ENCODE measurements at regions not wholly inside any gene's neighbourhood (a gene's known extent, or its start where the extent isn't known, plus 50 kb on each side); places are given as distances from the start of the nearest gene placed in this dataset.

- H3K27me3 Mint-ChIP-seq (ENCODE audit: low read depth in 3 of 3): peaks cover 5 to 10% (median 7%) of the 10 kb centered on the region in 3 donors
- H3K9me3 ChIP-seq (replicated peaks in 1 of 2; ENCODE audit: control insufficient read depth in 1 of 2, insufficient read depth in 1 of 2, low read length in 2 of 2): no peaks in the 10 kb centered on the region
- intact Hi-C loops (cut with micrococcal nuclease): no loop called here
- H3K36me3 Mint-ChIP-seq: no peaks in the 10 kb centered on the region
- no peaks in the 10 kb centered on the region for H3K27me3 ChIP-seq (ENCODE audit: control insufficient read depth in 2 of 2, insufficient read depth in 2 of 2, low read length in 2 of 2)
- H3K27ac ChIP-seq (ENCODE audit: low read depth in 1 of 2, low read length in 2 of 2): no peak overlapping the region
- peaks cover 0 to 3% (median 0%) of the 10 kb centered on the region in 7 donors for H3K9me3 Mint-ChIP-seq
- DNase-seq: no peak
- TF ChIP-seq CTCF (IDR thresholded peaks at IDR 0.05): no peak
- peaks cover 7% of the 10 kb centered on the region for H3K4me1 Mint-ChIP-seq
- no peak overlapping the region for H3K4me3 ChIP-seq (replicated peaks in 1 of 3; ENCODE audit: low read depth in 2 of 3, low read length in 3 of 3)
- no peak overlapping the region for H3K4me2 ChIP-seq (replicated peaks; ENCODE audit: extremely low read depth, low read length, poor library complexity, severe bottlenecking)
- no peak overlapping the region for H3K27ac Mint-ChIP-seq
- no peak overlapping the region for H3K9ac ChIP-seq (ENCODE audit: insufficient read depth, low read length, poor library complexity, severe bottlenecking)
- no peaks in the 10 kb centered on the region for H4K20me1 ChIP-seq (ENCODE audit: insufficient read depth, low read length)
- whole genome bisulfite sequencing (ENCODE audit: insufficient coverage): 92% methylated on average over 9 of the region's 9 CpGs
- peaks cover 0 to 5% of the 10 kb centered on the region in 2 donors for H3K4me1 ChIP-seq (ENCODE audit: control insufficient read depth in 1 of 2, insufficient read depth in 2 of 2, low read length in 2 of 2)
- no peak overlapping the region for H3K4me3 Mint-ChIP-seq
- no peak overlapping the region for H2AFZ ChIP-seq (ENCODE audit: insufficient read depth, low read depth, low read length, poor library complexity, severe bottlenecking)
- no peaks in the 10 kb centered on the region for H3K79me2 ChIP-seq (ENCODE audit: insufficient read depth, low read length)
- no peaks in the 10 kb centered on the region for H3K36me3 ChIP-seq (replicated peaks in 1 of 2; ENCODE audit: control insufficient read depth in 1 of 2, insufficient read depth in 2 of 2, low read length in 2 of 2)
These were observed 84.9 kb upstream of the DIO3 start for GRCh38 chr14:101476258-101476915.

- Histone ChIP-seq H3K4me2 (replicated peaks; ENCODE audit: extremely low read depth, low read length, poor library complexity, severe bottlenecking) (no peak overlapping the region), H3K36me3 (replicated peaks in 1 of 2; ENCODE audit: control insufficient read depth in 1 of 2, insufficient read depth in 2 of 2, low read length in 2 of 2) (no peaks in the 10 kb centered on the region)
- 77% methylated on average over 13 of the region's 14 CpGs for WGBS (ENCODE audit: insufficient coverage)
These were observed 84.3 kb upstream of the DIO3 start for GRCh38 chr14:101476916-101477553.

More at GRCh38 chr14:101476916-101477553, 84.3 kb upstream of the DIO3 start:
- H3K36me3 Mint-ChIP-seq: no peaks in the 10 kb centered on the region
- Histone ChIP-seq H3K9ac (ENCODE audit: insufficient read depth, low read length, poor library complexity, severe bottlenecking) (no peak overlapping the region), H3K27me3 (ENCODE audit: control insufficient read depth in 2 of 2, insufficient read depth in 2 of 2, low read length in 2 of 2) (no peaks in the 10 kb centered on the region), H4K20me1 (ENCODE audit: insufficient read depth, low read length) (no peaks in the 10 kb centered on the region), H3K79me2 (ENCODE audit: insufficient read depth, low read length) (no peaks in the 10 kb centered on the region), H3K4me3 (replicated peaks in 1 of 3; ENCODE audit: low read depth in 2 of 3, low read length in 3 of 3) (no peak overlapping the region), H3K4me1 (ENCODE audit: control insufficient read depth in 1 of 2, insufficient read depth in 2 of 2, low read length in 2 of 2) (peaks cover 0 to 5% of the 10 kb centered on the region in 2 donors), H3K27ac (ENCODE audit: low read depth in 1 of 2, low read length in 2 of 2) (no peak overlapping the region), H3K9me3 (replicated peaks in 1 of 2; ENCODE audit: control insufficient read depth in 1 of 2, insufficient read depth in 1 of 2, low read length in 2 of 2) (peaks cover 0 to 3% of the 10 kb centered on the region in 2 donors), H2AFZ (ENCODE audit: insufficient read depth, low read depth, low read length, poor library complexity, severe bottlenecking) (no peak overlapping the region)
- DNase-seq: no peak
- no peak overlapping the region for H3K4me3 Mint-ChIP-seq
- H3K9me3 Mint-ChIP-seq: peaks cover 0 to 5% (median 3%) of the 10 kb centered on the region in 7 donors
- intact Hi-C loops (cut with micrococcal nuclease): no loop called here
- TF ChIP-seq CTCF (IDR thresholded peaks at IDR 0.05): no peak
- peaks cover 5 to 11% (median 10%) of the 10 kb centered on the region in 3 donors for H3K27me3 Mint-ChIP-seq (ENCODE audit: low read depth in 3 of 3)
- H3K4me1 Mint-ChIP-seq: peaks cover 7% of the 10 kb centered on the region
- H3K27ac Mint-ChIP-seq: no peak overlapping the region

Measured in CD14-positive monocyte (primary cell).